ENCODE measurements at regions not wholly inside any gene's neighbourhood (a gene's known extent, or its start where the extent isn't known, plus 50 kb on each side); places are given as distances from the start of the nearest gene placed in this dataset.

GRCh38 chr4:3647421-3647820, 115.2 kb upstream of the LRPAP1 start:
- TF ChIP-seq CTCF (IDR thresholded peaks at IDR 0.05; ENCODE audit: insufficient read depth, low read length, poor library complexity, severe bottlenecking) (no peak), EZH2phosphoT487 (conservative IDR thresholded peaks at IDR 0.05; ENCODE audit: low read length) (no peak)

Measured in SU-DHL-6 (cell line).